HUES48 (cell line): ENCODE measurements at regions not wholly inside any gene's neighbourhood (a gene's known extent, or its start where the extent isn't known, plus 50 kb on each side); places are given as distances from the start of the nearest gene placed in this dataset.

Experiments
- H3K27ac ChIP-seq: one replicate; pipeline ENCODE4 v1.7.0; 2013; ENCODE audit warnings: low read depth, low read length, inconsistent platforms
- H3K27me3 ChIP-seq: 2 replicates; pipeline ENCODE4 v1.6.1; 2013; ENCODE audit warnings: mild to moderate bottlenecking, low read length; ENCODE audit not compliant: control insufficient read depth, insufficient read depth
- H3K36me3 ChIP-seq: 2 replicates; pipeline ENCODE4 v1.6.1; 2013; ENCODE audit warnings: low read length; ENCODE audit not compliant: control insufficient read depth, insufficient read depth
- H3K4me1 ChIP-seq: 2 replicates; pipeline ENCODE4 v1.6.1; 2013; ENCODE audit warnings: mild to moderate bottlenecking, low read length; ENCODE audit not compliant: control insufficient read depth, insufficient read depth
- H3K4me3 ChIP-seq: 2 replicates; pipeline ENCODE4 v1.5.1; 2013; ENCODE audit warnings: mild to moderate bottlenecking, low read depth, low read length
- H3K9ac ChIP-seq: 2 replicates; pipeline ENCODE4 v1.6.1; 2013; ENCODE audit warnings: mild to moderate bottlenecking, low read depth, low read length, moderate library complexity
- H3K9me3 ChIP-seq: 2 replicates; pipeline ENCODE4 v1.6.1; 2013; ENCODE audit warnings: low read length; ENCODE audit not compliant: control insufficient read depth, insufficient read depth

- Histone ChIP-seq H3K9ac (no peak overlapping the region), H3K9me3 (no peaks in the 10 kb centered on the region), H3K27me3 (no peaks in the 10 kb centered on the region), H3K27ac (no peak overlapping the region), H3K4me3 (no peak overlapping the region), H3K36me3 (no peaks in the 10 kb centered on the region), H3K4me1 (no peaks in the 10 kb centered on the region)
Measured at GRCh38 chr19:28409859-28410258, 803.1 kb downstream of the UQCRFS1 start.

- H3K27ac ChIP-seq = no peak overlapping the region
Measured at GRCh38 chr19:28406966-28407365, 806.0 kb downstream of the UQCRFS1 start.

GRCh38 chr19:28405346-28405742, 807.6 kb downstream of the UQCRFS1 start:
- Histone ChIP-seq H3K9me3 (no peaks in the 10 kb centered on the region), H3K36me3 (no peaks in the 10 kb centered on the region)

More at GRCh38 chr19:28406966-28407365, 806.0 kb downstream of the UQCRFS1 start:
- Histone ChIP-seq H3K4me3 (no peak overlapping the region), H3K36me3 (no peaks in the 10 kb centered on the region), H3K9me3 (no peaks in the 10 kb centered on the region), H3K27me3 (no peaks in the 10 kb centered on the region), H3K4me1 (no peaks in the 10 kb centered on the region), H3K9ac (no peak overlapping the region)

GRCh38 chr19:28404472-28404871, 808.5 kb downstream of the UQCRFS1 start:
- Histone ChIP-seq H3K9me3 (no peaks in the 10 kb centered on the region), H3K4me1 (peaks cover 6% of the 10 kb centered on the region), H3K9ac (no peak overlapping the region), H3K27me3 (no peaks in the 10 kb centered on the region), H3K4me3 (no peak overlapping the region), H3K27ac (no peak overlapping the region), H3K36me3 (no peaks in the 10 kb centered on the region)

More at GRCh38 chr19:28405346-28405742, 807.6 kb downstream of the UQCRFS1 start:
- Histone ChIP-seq H3K27me3 (no peaks in the 10 kb centered on the region), H3K4me3 (no peak overlapping the region), H3K4me1 (peaks cover 6% of the 10 kb centered on the region), H3K9ac (no peak overlapping the region), H3K27ac (no peak overlapping the region)

- Histone ChIP-seq H3K36me3 (no peaks in the 10 kb centered on the region), H3K4me3 (no peak overlapping the region), H3K4me1 (peaks cover 6% of the 10 kb centered on the region), H3K27me3 (no peaks in the 10 kb centered on the region), H3K27ac (no peak overlapping the region), H3K9me3 (no peaks in the 10 kb centered on the region), H3K9ac (no peak overlapping the region)
Measured at GRCh38 chr19:28403690-28404089, 809.3 kb downstream of the UQCRFS1 start.

- Histone ChIP-seq H3K9ac (no peak overlapping the region), H3K4me1 (peaks cover 6% of the 10 kb centered on the region), H3K27me3 (no peaks in the 10 kb centered on the region), H3K9me3 (no peaks in the 10 kb centered on the region), H3K4me3 (no peak overlapping the region), H3K36me3 (no peaks in the 10 kb centered on the region), H3K27ac (no peak overlapping the region)
Measured at GRCh38 chr19:28402701-28403290, 810.2 kb downstream of the UQCRFS1 start.

- H3K36me3 ChIP-seq = no peaks in the 10 kb centered on the region
- no peak overlapping the region for H3K4me3 ChIP-seq
- H3K27ac ChIP-seq = no peak overlapping the region
- no peaks in the 10 kb centered on the region for H3K27me3 ChIP-seq
- no peak overlapping the region for H3K9ac ChIP-seq
- H3K9me3 ChIP-seq = no peaks in the 10 kb centered on the region
- peaks cover 6% of the 10 kb centered on the region for H3K4me1 ChIP-seq
Measured at GRCh38 chr19:28401739-28402424, 811.1 kb downstream of the UQCRFS1 start.

GRCh38 chr19:28400953-28401671, 811.8 kb downstream of the UQCRFS1 start:
- Histone ChIP-seq H3K27me3 (no peaks in the 10 kb centered on the region), H3K4me1 (peaks cover 6% of the 10 kb centered on the region), H3K9ac (no peak overlapping the region), H3K27ac (no peak overlapping the region), H3K9me3 (no peaks in the 10 kb centered on the region), H3K4me3 (no peak overlapping the region), H3K36me3 (no peaks in the 10 kb centered on the region)

GRCh38 chr19:28399187-28399586, 813.8 kb downstream of the UQCRFS1 start:
- H3K4me3 ChIP-seq = no peak overlapping the region
- no peak overlapping the region for H3K27ac ChIP-seq
- no peaks in the 10 kb centered on the region for H3K27me3 ChIP-seq
- H3K36me3 ChIP-seq = no peaks in the 10 kb centered on the region
- H3K9me3 ChIP-seq = no peaks in the 10 kb centered on the region
- no peak overlapping the region for H3K9ac ChIP-seq
- H3K4me1 ChIP-seq = peaks cover 17% of the 10 kb centered on the region

GRCh38 chr19:28397800-28398199, 815.2 kb downstream of the UQCRFS1 start:
- Histone ChIP-seq H3K36me3 (no peaks in the 10 kb centered on the region), H3K27ac (no peak overlapping the region), H3K4me1 (peaks cover 28% of the 10 kb centered on the region), H3K9me3 (no peaks in the 10 kb centered on the region), H3K27me3 (no peaks in the 10 kb centered on the region), H3K9ac (no peak overlapping the region), H3K4me3 (no peak overlapping the region)

GRCh38 chr19:28397306-28397705, 815.6 kb downstream of the UQCRFS1 start:
- H3K27me3 ChIP-seq = no peaks in the 10 kb centered on the region
- no peak overlapping the region for H3K4me3 ChIP-seq
- no peak overlapping the region for H3K27ac ChIP-seq
- no peaks in the 10 kb centered on the region for H3K36me3 ChIP-seq
- H3K9me3 ChIP-seq = no peaks in the 10 kb centered on the region
- H3K9ac ChIP-seq = no peak overlapping the region
- peaks cover 30% of the 10 kb centered on the region for H3K4me1 ChIP-seq
